Mesothelial cell of epicardium (in vitro differentiated cells): ENCODE measurements at regions not wholly inside any gene's neighbourhood (a gene's known extent, or its start where the extent isn't known, plus 50 kb on each side); places are given as distances from the start of the nearest gene placed in this dataset.

ENCODE experiments used
- DNase-seq, 2 experiments: peaks; one replicate each; pipeline ENCODE4 v3.0.0; 2021; ENCODE audit warnings: low spot score in 2 of 2; ENCODE audit not compliant: unreplicated experiment in 2 of 2
- H3K27ac Mint-ChIP-seq: 2 replicates; pipeline ENCODE4 v1.8.0; 2021; ENCODE audit warnings: mixed read lengths
- H3K27me3 Mint-ChIP-seq: 2 replicates; pipeline ENCODE4 v1.8.0; 2021; ENCODE audit warnings: low read depth, mixed read lengths
- H3K36me3 Mint-ChIP-seq: 2 replicates; pipeline ENCODE4 v1.8.0; 2021; ENCODE audit warnings: mixed read lengths
- H3K4me1 Mint-ChIP-seq: 2 replicates; pipeline ENCODE4 v1.8.0; 2021; ENCODE audit warnings: mixed read lengths
- H3K4me3 Mint-ChIP-seq: 2 replicates; pipeline ENCODE4 v1.8.0; 2021; ENCODE audit warnings: mild to moderate bottlenecking, moderate library complexity, mixed read lengths
- H3K9me3 Mint-ChIP-seq: 2 replicates; pipeline ENCODE4 v1.8.0; 2021; ENCODE audit warnings: mixed read lengths
- CTCF ChIP-seq: fragments of 200-600 bp; sonication (generic); IDR thresholded peaks from one replicate; pipeline ENCODE4 v1.5.0; 2021; ENCODE audit warnings: antibody characterized with exemption; ENCODE audit not compliant: unreplicated experiment

- DNase-seq = no peak
- Mint-ChIP-seq H3K4me3 (no peak overlapping the region), H3K36me3 (peaks cover 5% of the 10 kb centered on the region), H3K27me3 (no peaks in the 10 kb centered on the region), H3K27ac (peak overlapping the region; percentile 16), H3K4me1 (peaks cover 12% of the 10 kb centered on the region), H3K9me3 (peaks cover 18% of the 10 kb centered on the region)
- TF ChIP-seq CTCF = no peak
Measured at GRCh38 chr3:151568184-151568583, 107.3 kb upstream of the IGSF10 start.

DNA sequence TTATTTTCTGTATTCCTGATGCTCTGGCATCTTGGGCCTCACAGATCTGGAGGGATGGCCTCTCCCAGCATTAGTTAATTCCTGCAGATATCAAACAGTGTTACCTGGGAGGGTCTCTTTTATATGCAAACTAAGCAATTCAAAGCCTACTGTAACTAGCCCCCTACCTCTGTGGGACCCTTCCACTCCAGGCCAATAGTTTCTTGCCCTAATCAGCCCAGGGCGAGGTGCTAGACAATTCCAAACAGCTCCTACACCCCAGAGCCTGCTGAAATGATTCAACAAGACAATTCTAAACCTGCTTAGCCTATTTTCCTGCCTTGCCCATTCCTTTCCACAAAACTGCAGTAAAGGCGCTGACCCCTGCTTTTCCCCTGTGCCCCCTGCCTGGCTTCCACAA, 106.6 kb upstream of the IGSF10 start:
- no peak for TF ChIP-seq CTCF
- H3K27ac Mint-ChIP-seq = peak overlapping the region; percentile 55
- no peak for DNase-seq
- H3K27me3 Mint-ChIP-seq = no peaks in the 10 kb centered on the region
- H3K4me1 Mint-ChIP-seq = peaks cover 18% of the 10 kb centered on the region
- peaks cover 11% of the 10 kb centered on the region for H3K9me3 Mint-ChIP-seq
- peaks cover 4% of the 10 kb centered on the region for H3K36me3 Mint-ChIP-seq
- no peak overlapping the region for H3K4me3 Mint-ChIP-seq

GRCh38 chr3:151564261-151564660, 103.4 kb upstream of the IGSF10 start:
- Mint-ChIP-seq H3K9me3 (peaks cover 3% of the 10 kb centered on the region), H3K27me3 (no peaks in the 10 kb centered on the region), H3K27ac (no peak overlapping the region), H3K4me3 (no peak overlapping the region), H3K36me3 (no peaks in the 10 kb centered on the region), H3K4me1 (peaks cover 37% of the 10 kb centered on the region)
- no peak for DNase-seq
- TF ChIP-seq CTCF = no peak

DNA sequence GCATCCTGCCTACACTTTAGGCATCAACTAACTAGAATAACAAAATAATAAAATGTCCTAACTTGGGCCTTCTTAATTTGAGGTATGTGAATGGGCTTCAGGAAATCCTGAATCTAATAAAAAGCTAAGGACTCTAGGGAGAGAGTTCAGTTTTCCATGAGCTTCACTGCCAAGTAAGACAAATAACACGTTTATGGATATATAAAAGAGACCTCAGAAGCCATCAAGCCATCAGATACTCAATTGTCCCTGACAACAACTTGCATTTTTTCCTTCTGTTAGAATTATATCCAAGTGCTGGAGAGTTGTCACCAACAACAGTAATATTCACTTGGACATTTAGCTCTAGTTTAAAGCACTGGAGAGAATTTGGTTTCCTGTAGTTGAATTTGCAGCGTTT, 102.4 kb upstream of the IGSF10 start:
- Mint-ChIP-seq H3K4me3 (no peak overlapping the region), H3K4me1 (peaks cover 32% of the 10 kb centered on the region), H3K27ac (no peak overlapping the region), H3K27me3 (no peaks in the 10 kb centered on the region), H3K9me3 (peaks cover 3% of the 10 kb centered on the region), H3K36me3 (no peaks in the 10 kb centered on the region)
- no peak for DNase-seq
- TF ChIP-seq CTCF = no peak

GRCh38 chr3:151562891-151563290, 102.0 kb upstream of the IGSF10 start:
- peaks cover 3% of the 10 kb centered on the region for H3K9me3 Mint-ChIP-seq
- peaks cover 33% of the 10 kb centered on the region for H3K4me1 Mint-ChIP-seq

More at GRCh38 chr3:151562891-151563290, 102.0 kb upstream of the IGSF10 start:
- Mint-ChIP-seq H3K4me3 (no peak overlapping the region), H3K27me3 (no peaks in the 10 kb centered on the region), H3K36me3 (no peaks in the 10 kb centered on the region), H3K27ac (no peak overlapping the region)
- no peak for DNase-seq
- no peak for TF ChIP-seq CTCF
